T-cell (primary cell): ENCODE measurements at regions not wholly inside any gene's neighbourhood (a gene's known extent, or its start where the extent isn't known, plus 50 kb on each side); places are given as distances from the start of the nearest gene placed in this dataset.

Experiments used
- ATAC-seq, 4 experiments: fragments of 200-7000 bp in 3 of 4; fragments of 150-1000 bp in 1 of 4; cut with Tn5 transposase; replicated peaks in 1 of 4; 1 replicate in 3 of 4; 2 replicates in 1 of 4; pipeline ENCODE4 v1.10.0; 2021; ENCODE audit warnings: moderate library complexity in 3 of 4, mild to moderate bottlenecking in 2 of 4, moderate number of reproducible peaks in 1 of 4
- CTCF ChIA-PET, 2 donors: fragments of 300-600 bp; sonication (Branson Sonifier 250); formaldehyde crosslinking; loops; one replicate each; lab custom pipeline; 2022; ENCODE audit warnings: antibody characterized with exemption in 2 of 2; lab: Charles Lee
- POLR2A ChIA-PET, 2 donors: fragments of 300-600 bp; sonication (Branson Sonifier 250); formaldehyde crosslinking; loops; one replicate each; lab custom pipeline; 2022; ENCODE audit warnings: antibody characterized with exemption in 2 of 2; lab: Charles Lee
- DNase-seq, 35 experiments: peaks; one replicate each; pipeline versions ENCODE4 v3.0.0 to v3.0.0-alpha.2; 2013 to 2023
- H3K27ac ChIP-seq: one replicate; pipeline ENCODE4 v1.5.1; 2013; ENCODE audit warnings: low read length
- H3K27me3 ChIP-seq, 2 experiments: replicated peaks in 1 of 2; 1 replicate in 1 of 2; 2 replicates in 1 of 2; pipeline versions ENCODE4 v1.6.1 to v1.7.0; 2013; ENCODE audit warnings: low read length in 1 of 2, mixed read lengths in 1 of 2; ENCODE audit not compliant: control insufficient read depth in 2 of 2, insufficient read depth in 2 of 2; ENCODE audit errors: extremely low read depth in 1 of 2
- H3K36me3 ChIP-seq, 2 donors: 1 replicate in 1 of 2; 2 replicates in 1 of 2; pipeline versions ENCODE4 v1.6.1 to v1.7.0; 2013; ENCODE audit warnings: low read length in 1 of 2; ENCODE audit not compliant: control insufficient read depth in 2 of 2, insufficient read depth in 1 of 2; ENCODE audit errors: extremely low read depth in 1 of 2
- H3K4me1 ChIP-seq, 2 experiments: 1 replicate in 1 of 2; 2 replicates in 1 of 2; pipeline versions ENCODE4 v1.6.1 to v1.7.0; 2013; ENCODE audit warnings: low read length in 2 of 2, mixed read lengths in 1 of 2; ENCODE audit not compliant: insufficient read depth in 2 of 2, control insufficient read depth in 1 of 2; ENCODE audit errors: extremely low read depth in 1 of 2
- H3K4me3 ChIP-seq, 2 donors: 1 replicate in 1 of 2; 2 replicates in 1 of 2; pipeline versions ENCODE4 v1.5.1 to v1.7.0; 2013; ENCODE audit warnings: mild to moderate bottlenecking in 2 of 2, low read length in 1 of 2, moderate library complexity in 1 of 2; ENCODE audit not compliant: control insufficient read depth in 1 of 2; ENCODE audit errors: extremely low read depth in 1 of 2
- H3K9me3 ChIP-seq: 2 replicates; pipeline ENCODE4 v1.7.0; 2013
- H3K27ac Mint-ChIP-seq, 2 donors: one replicate each; pipeline ENCODE4 v1.8.0; 2020 to 2021; ENCODE audit warnings: mild to moderate bottlenecking in 2 of 2, mixed read lengths in 2 of 2
- H3K27me3 Mint-ChIP-seq, 2 donors: one replicate each; pipeline ENCODE4 v1.8.0; 2021 to 2022; ENCODE audit warnings: mixed read lengths in 2 of 2
- H3K36me3 Mint-ChIP-seq: one replicate; pipeline ENCODE4 v1.8.0; 2021; ENCODE audit warnings: mixed read lengths
- H3K4me1 Mint-ChIP-seq, 3 donors: one replicate each; pipeline ENCODE4 v1.8.0; 2020 to 2022; ENCODE audit warnings: mixed read lengths in 3 of 3, mild to moderate bottlenecking in 1 of 3
- H3K4me3 Mint-ChIP-seq, 3 donors: one replicate each; pipeline ENCODE4 v1.8.0; 2020 to 2022; ENCODE audit warnings: mild to moderate bottlenecking in 3 of 3, mixed read lengths in 3 of 3, moderate library complexity in 3 of 3
- H3K9me3 Mint-ChIP-seq, 3 donors: one replicate each; pipeline ENCODE4 v1.8.0; 2020 to 2022; ENCODE audit warnings: mixed read lengths in 3 of 3
- WGBS: methylation state at CpG from one replicate; pipeline ENCODE4 v1.1.5; 2013; ENCODE audit warnings: missing lambda C conversion rate; ENCODE audit not compliant: insufficient coverage; 5-methylcytosine and 5-hydroxymethylcytosine counted together

- Mint-ChIP-seq H3K4me3 (no peak overlapping the region), H3K27me3 (no peaks in the 10 kb centered on the region), H3K9me3 (peaks cover 11 to 27% (median 12%) of the 10 kb centered on the region in 3 donors), H3K4me1 (no peaks in the 10 kb centered on the region), H3K36me3 (no peaks in the 10 kb centered on the region), H3K27ac (no peak overlapping the region)
- H3K9me3 ChIP-seq: no peaks in the 10 kb centered on the region
- H3K27ac ChIP-seq: no peak overlapping the region
- POLR2A ChIA-PET: no interaction called here
- no peak overlapping the region for H3K4me3 ChIP-seq
- DNase-seq (no peak), ATAC-seq (no peak)
- H3K4me1 ChIP-seq: no peaks in the 10 kb centered on the region
- WGBS: 83% methylated on average over 1 of the region's 1 CpG
- no peaks in the 10 kb centered on the region for H3K27me3 ChIP-seq
- H3K36me3 ChIP-seq: no peaks in the 10 kb centered on the region
- CTCF ChIA-PET: no interaction called here
These were observed 496.4 kb downstream of the PRR16 start for GRCh38 chr5:120960510-120960909.

DNA sequence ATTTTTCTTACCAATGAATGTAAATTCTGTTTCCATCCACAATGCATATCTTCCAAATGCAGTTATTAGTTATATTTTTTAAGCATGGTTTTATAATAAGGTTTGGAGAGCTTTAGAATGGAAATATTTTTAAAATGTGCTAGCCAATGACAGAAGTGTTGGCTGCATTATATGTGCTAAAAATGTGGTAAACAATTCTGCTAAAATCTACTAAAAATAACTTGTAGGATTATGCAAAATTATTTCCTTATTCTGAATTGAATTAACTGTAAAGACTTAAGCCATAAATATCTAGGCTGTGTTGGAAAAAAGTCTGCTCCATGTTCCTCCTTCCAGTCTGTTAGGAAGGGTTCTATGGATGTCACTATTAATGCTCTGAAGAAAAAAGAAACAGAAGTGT is 503.3 kb downstream of the PRR16 start:
- H3K4me1 Mint-ChIP-seq: no peaks in the 10 kb centered on the region
- Histone ChIP-seq H3K4me1 (no peaks in the 10 kb centered on the region), H3K27ac (no peak overlapping the region), H3K4me3 (no peak overlapping the region), H3K27me3 (no peaks in the 10 kb centered on the region), H3K9me3 (no peaks in the 10 kb centered on the region), H3K36me3 (no peaks in the 10 kb centered on the region)
- CTCF ChIA-PET: no interaction called here
- no peaks in the 10 kb centered on the region for H3K27me3 Mint-ChIP-seq
- no peak for DNase-seq
- no peak for ATAC-seq
- H3K36me3 Mint-ChIP-seq: no peaks in the 10 kb centered on the region
- POLR2A ChIA-PET: no interaction called here
- peaks cover 11 to 17% (median 13%) of the 10 kb centered on the region in 3 donors for H3K9me3 Mint-ChIP-seq
- H3K27ac Mint-ChIP-seq: no peak overlapping the region
- H3K4me3 Mint-ChIP-seq: no peak overlapping the region

DNA sequence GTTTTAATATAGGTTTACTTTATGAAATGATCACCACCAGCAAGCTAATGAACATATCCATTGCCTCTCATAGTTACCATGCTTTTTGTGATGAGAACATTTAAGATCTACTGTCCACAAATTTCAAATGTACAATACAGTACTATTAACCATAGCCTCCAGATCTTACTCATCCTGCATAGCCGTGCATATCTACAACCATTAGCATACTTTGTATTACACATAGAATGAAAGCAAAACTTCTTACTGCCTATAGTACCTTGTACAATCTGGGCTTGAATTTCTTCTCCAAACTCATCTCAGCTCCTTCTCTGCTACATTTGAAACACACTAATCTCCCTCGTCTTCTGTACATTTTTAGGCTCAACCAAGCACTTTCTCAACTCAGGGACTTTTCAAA is 510.6 kb downstream of the PRR16 start:
- H3K4me3 Mint-ChIP-seq: no peak overlapping the region
- WGBS: 62% methylated on average over 2 of the region's 2 CpGs
- no peaks in the 10 kb centered on the region for H3K4me1 Mint-ChIP-seq
- peaks cover 4 to 19% (median 9%) of the 10 kb centered on the region in 3 donors for H3K9me3 Mint-ChIP-seq
- H3K36me3 Mint-ChIP-seq: no peaks in the 10 kb centered on the region
- DNase-seq (no peak), ATAC-seq (no peak)
- H3K9me3 ChIP-seq: no peaks in the 10 kb centered on the region
- no peak overlapping the region for H3K27ac Mint-ChIP-seq
- H3K27me3 Mint-ChIP-seq: no peaks in the 10 kb centered on the region
- no peak overlapping the region for H3K4me3 ChIP-seq
- H3K27ac ChIP-seq: no peak overlapping the region
- ChIA-PET POLR2A (no interaction called here), CTCF (no interaction called here)
- H3K36me3 ChIP-seq: no peaks in the 10 kb centered on the region
- no peaks in the 10 kb centered on the region for H3K4me1 ChIP-seq
- no peaks in the 10 kb centered on the region for H3K27me3 ChIP-seq

- no peaks in the 10 kb centered on the region for H3K36me3 ChIP-seq
- Mint-ChIP-seq H3K27me3 (no peaks in the 10 kb centered on the region), H3K4me3 (no peak overlapping the region), H3K9me3 (peaks cover 0 to 4% (median 0%) of the 10 kb centered on the region in 3 donors), H3K27ac (no peak overlapping the region), H3K4me1 (no peaks in the 10 kb centered on the region), H3K36me3 (no peaks in the 10 kb centered on the region)
- H3K27ac ChIP-seq: no peak overlapping the region
- ChIA-PET POLR2A (no interaction called here), CTCF (no interaction called here)
- no peaks in the 10 kb centered on the region for H3K9me3 ChIP-seq
- H3K4me1 ChIP-seq: no peaks in the 10 kb centered on the region
- H3K27me3 ChIP-seq: no peaks in the 10 kb centered on the region
- DNase-seq: no peak
- no peak overlapping the region for H3K4me3 ChIP-seq
- ATAC-seq: no peak
These were observed 518.3 kb downstream of the PRR16 start for GRCh38 chr5:120982351-120982750.

DNA sequence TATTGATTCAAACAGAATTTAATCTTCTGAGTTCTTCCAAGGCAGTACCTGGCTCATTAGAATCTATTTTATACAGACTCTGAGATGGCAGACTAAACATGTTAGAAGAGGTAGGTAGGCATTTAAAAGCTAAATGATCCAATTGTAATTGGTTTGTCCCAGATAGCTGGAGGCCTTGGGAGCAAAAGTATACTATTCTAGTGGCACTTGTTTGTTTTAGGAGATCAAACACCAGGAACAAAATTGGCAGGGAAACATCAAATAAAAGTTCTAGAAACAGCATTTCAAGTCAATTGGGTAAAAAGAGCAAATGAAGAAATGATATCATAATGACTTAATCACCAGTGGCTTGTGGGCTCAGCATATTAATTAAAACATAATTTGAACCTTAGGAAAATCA is 521.4 kb downstream of the PRR16 start:
- H3K27ac Mint-ChIP-seq: no peak overlapping the region
- Histone ChIP-seq H3K9me3 (no peaks in the 10 kb centered on the region), H3K27me3 (no peaks in the 10 kb centered on the region), H3K36me3 (no peaks in the 10 kb centered on the region), H3K4me3 (no peak overlapping the region), H3K4me1 (no peaks in the 10 kb centered on the region), H3K27ac (no peak overlapping the region)
- no peaks in the 10 kb centered on the region for H3K4me1 Mint-ChIP-seq
- ChIA-PET POLR2A (no interaction called here), CTCF (interaction anchor here in 1 of 2 donors (0.7 kb wide), 1 partner anchor 12 kb away, joined by 6 read pairs; no protein-coding TSS in a partner anchor)
- no peaks in the 10 kb centered on the region for H3K36me3 Mint-ChIP-seq
- no peaks in the 10 kb centered on the region for H3K27me3 Mint-ChIP-seq
- ATAC-seq: no peak
- DNase-seq: no peak
- no peak overlapping the region for H3K4me3 Mint-ChIP-seq
- peaks cover 0 to 4% (median 0%) of the 10 kb centered on the region in 3 donors for H3K9me3 Mint-ChIP-seq

GRCh38 chr5:120988491-120988890 is 524.4 kb downstream of the PRR16 start:
- H3K9me3 Mint-ChIP-seq: peaks cover 0 to 9% (median 0%) of the 10 kb centered on the region in 3 donors
- no peak overlapping the region for H3K4me3 Mint-ChIP-seq
- Histone ChIP-seq H3K27me3 (no peaks in the 10 kb centered on the region), H3K4me1 (no peaks in the 10 kb centered on the region), H3K4me3 (no peak overlapping the region), H3K27ac (no peak overlapping the region), H3K9me3 (no peaks in the 10 kb centered on the region), H3K36me3 (no peaks in the 10 kb centered on the region)
- no peaks in the 10 kb centered on the region for H3K27me3 Mint-ChIP-seq
- no peak overlapping the region for H3K27ac Mint-ChIP-seq
- ChIA-PET POLR2A (no interaction called here), CTCF (no interaction called here)
- no peaks in the 10 kb centered on the region for H3K4me1 Mint-ChIP-seq
- no CpG with 5 or more reads among the region's 1 CpG for WGBS
- no peak for DNase-seq
- ATAC-seq: no peak
- no peaks in the 10 kb centered on the region for H3K36me3 Mint-ChIP-seq

- CTCF ChIA-PET: no interaction called here
- Histone ChIP-seq H3K36me3 (no peaks in the 10 kb centered on the region), H3K27ac (no peak overlapping the region), H3K4me1 (no peaks in the 10 kb centered on the region), H3K9me3 (no peaks in the 10 kb centered on the region), H3K27me3 (no peaks in the 10 kb centered on the region), H3K4me3 (no peak overlapping the region)
- no peak for DNase-seq
- Mint-ChIP-seq H3K36me3 (no peaks in the 10 kb centered on the region), H3K9me3 (peaks cover 0 to 9% (median 2%) of the 10 kb centered on the region in 3 donors), H3K27me3 (no peaks in the 10 kb centered on the region), H3K4me3 (no peak overlapping the region), H3K4me1 (no peaks in the 10 kb centered on the region), H3K27ac (no peak overlapping the region)
- no peak for ATAC-seq
- POLR2A ChIA-PET: no interaction called here
These were observed 524.8 kb downstream of the PRR16 start for GRCh38 chr5:120988941-120989340.
